Inflammatory macrophage treated with lipopolysaccharide for 1 hour (primary cell): ENCODE measurements at regions not wholly inside any gene's neighbourhood (a gene's known extent, or its start where the extent isn't known, plus 50 kb on each side); places are given as distances from the start of the nearest gene placed in this dataset.

ENCODE experiments used
- DNase-seq, 2 donors: peaks; one replicate each; pipeline ENCODE4 v3.0.0-alpha.2; 2020 to 2022

DNA sequence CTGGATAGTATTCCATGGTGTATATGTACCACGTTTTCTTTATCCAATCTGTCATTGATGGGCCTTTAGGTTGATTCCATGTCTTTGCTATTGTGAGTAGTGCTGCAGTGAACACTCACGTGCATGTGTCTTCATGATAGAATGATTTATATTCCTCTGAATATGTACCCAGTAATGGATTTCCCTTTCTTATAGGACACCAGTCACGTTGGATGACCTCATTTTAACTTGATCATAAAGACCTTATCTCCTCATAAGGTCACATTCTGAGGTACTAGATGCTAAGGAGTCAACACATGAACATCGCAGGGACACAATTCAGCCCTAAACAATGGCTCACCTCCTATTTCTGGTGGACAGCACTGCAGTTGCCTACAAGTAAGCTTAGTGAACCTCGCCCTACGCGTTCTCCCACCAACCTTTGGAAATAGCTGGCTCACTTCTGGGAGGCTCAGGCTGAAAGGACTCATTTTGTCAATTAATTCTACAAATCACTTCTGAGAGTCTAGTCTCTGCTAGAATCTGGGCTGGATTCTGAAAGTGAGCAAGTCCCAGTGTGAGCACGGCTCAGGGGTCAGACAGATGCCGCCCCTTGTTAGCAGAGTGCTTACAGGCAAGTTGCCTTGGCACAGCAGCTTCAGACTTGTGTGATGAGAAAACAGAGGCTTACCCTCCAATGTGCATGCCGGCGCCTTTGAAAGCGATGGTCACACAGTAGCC is 183.8 kb upstream of the GSC start:
- no peak for DNase-seq

GRCh38 chr14:94952097-94952496 is 182.2 kb upstream of the GSC start:
- DNase-seq: no peak

DNA sequence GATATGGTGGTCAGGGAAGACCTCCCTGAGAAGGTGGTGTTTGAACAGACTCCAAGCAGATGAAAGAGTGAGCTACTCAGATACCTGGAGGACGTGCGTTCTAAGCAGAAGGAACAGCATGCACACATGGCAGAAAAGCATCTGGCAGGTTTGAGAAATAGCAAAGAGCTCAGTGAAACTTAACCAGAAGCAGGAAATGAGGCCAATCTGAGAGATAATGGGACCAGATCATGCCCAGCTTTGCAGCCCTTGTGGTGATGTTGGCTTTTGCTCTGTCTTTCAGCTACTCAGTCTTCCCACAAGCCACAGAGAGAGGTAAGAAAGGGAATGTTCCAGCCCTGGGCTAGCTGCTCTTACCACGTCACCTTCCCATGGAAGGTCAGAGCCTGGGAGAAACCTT is 176.3 kb upstream of the GSC start:
- DNase-seq: no peak

- no peak for DNase-seq
These were observed 175.7 kb upstream of the GSC start for GRCh38 chr14:94945615-94946014.

DNA sequence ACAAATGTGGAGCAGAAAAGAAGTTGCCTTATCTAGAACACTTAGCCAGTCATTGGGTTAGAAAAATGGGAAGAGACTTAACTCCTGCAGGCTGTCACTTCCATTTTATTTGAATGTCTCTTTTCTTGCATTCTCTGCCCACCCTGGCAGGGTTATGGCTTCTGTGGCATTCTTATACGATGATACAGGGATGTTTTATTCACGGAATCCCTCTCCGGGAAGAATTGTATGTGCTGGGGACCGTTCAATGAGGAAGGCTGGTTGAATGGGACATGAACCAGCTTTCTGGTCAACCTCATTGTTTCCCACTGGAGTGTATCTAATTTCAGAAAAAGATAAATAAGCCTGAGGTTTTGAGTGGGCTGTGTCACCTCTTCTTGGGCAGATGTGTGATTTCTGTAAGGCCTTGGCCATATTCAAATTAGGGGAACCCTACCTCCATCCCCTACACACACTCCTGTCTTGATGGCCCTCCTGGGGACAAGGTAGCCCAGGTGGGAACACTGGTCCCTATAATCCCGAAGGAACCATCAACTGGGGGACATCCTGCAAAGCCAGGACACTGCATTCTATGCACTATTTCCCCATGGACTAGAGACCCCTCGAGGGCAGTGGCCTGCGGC is 174.8 kb upstream of the GSC start:
- DNase-seq: no peak

DNA sequence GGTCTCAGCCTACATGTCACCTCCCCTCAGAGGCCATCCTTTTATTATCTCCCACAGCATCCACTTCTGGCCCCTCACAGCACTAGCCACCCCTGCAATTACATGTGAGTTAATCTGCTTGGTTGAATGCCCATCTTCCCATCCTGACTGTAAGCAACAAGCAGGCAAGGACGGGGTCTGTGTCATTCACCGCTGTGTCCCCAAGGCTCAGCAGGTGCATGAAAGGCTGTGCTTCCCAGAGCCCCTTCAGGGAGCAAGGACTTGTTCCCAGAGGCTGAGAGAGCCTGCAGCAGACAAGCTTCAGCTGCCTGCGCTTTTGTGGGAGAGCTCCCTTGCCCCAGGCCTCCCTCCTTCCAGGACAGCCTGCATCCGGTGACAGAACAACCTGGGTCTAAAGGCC is 172.7 kb upstream of the GSC start:
- DNase-seq: no peak

DNA sequence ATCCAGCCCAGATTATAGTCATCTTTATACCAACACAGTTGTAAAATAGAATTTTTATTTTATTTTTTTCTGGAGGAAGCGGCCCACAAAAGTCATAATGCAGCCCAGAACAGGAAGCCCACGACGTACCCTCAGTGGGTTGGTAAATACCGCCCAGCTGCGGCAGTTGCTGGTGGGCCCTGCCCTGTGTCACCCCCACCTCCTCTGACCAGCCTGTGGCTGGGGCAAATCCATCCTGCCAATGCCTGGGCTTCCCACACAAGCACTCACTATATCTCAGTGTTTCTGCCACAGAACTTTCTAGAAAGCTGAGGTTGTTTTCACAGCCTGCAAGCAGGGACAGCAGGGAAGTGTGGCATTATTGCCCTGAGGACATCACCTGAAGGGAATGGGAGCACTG is 171.4 kb upstream of the GSC start:
- no peak for DNase-seq

DNA sequence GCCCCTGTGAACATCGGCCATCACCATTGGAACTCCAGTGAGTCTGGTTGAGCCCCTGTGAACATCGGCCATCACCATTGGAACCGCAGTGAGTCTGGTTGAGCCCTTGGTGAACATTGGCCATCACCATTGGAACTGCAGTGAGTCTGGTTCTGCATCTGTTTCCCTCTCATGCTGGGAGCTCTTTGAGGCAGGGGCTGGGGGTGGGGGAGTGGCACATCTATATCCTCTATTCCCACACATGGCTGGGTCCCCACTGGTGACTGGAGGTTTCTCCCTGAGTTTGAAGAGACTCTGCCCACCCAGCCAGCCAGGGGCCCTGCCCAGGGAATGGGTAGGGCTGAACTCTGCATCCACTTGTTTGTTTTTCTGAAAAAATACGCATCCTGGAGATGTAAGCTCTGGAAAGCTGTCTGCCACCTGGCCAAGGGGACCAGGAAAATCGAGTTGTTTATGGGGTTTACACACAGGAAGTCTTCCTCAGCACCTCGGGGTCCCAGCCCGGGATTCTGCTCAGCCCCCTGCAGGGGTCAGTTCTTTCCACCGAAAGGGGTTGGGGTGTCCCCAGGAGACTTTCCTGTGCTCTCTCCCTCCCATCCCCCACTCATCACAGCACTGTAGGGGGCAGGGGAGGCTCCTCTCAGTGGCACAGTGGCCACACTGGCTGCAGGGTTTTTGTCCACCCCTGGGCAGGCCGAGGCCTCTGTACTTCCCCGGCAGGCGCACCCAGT is 170.5 kb upstream of the GSC start:
- no peak for DNase-seq

DNA sequence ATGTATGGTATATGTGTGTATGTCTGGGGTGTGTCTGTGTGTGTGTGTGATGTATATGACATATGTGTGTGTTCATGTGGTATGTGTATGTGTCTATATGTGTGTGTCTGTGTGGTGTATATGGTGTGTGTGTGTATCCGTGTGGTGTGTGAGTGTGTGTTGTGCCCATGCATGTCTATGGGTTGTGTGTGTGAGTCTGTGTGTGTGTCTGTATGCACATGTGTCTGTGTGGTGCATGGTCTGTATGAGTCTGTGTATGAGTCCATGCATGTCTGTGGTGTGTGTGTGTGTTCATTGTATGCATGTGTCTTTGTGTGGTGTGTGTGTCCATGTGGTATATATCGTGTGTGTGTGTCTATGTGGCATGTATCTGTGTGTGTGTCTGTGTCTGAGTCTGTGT is 168.1 kb upstream of the GSC start:
- DNase-seq: no peak

DNA sequence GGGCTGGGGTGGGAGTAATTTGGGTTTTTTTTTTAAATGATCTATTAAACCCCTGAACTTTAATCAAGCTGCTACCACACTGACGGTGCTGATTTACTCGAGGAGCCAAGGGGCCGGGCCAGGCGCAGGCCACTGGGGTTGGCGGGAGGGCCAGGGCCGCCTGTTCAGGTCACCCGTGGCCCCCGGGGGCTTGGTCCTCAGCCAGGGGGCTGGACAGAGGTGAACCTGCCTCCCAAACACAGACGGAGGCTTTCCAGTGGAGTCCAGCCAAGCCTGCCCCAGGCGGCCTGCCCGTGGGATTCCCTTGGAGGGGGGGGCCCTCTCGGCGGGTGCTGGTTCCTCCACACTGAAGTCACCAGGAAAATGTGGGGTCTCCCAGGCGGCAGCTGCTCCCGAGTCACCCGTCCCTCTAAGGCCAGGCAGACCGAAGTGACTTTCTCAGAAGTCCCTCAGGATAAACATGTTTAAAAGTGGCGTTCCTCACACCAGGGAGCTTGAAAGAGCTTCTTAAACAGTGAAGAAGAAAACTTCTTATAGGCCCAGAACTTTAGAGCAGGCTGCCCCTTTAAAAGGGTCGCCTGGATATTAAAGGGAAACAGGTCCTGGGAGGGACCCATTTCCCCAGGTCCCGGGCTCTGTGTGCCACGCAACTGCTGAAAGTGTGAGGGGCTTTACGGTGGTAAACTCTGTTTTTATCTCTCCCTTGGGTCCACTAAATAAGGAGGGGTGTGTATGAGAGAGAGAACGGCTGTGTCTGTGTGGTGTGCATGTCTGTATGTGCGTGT is 167.2 kb upstream of the GSC start:
- no peak for DNase-seq

DNA sequence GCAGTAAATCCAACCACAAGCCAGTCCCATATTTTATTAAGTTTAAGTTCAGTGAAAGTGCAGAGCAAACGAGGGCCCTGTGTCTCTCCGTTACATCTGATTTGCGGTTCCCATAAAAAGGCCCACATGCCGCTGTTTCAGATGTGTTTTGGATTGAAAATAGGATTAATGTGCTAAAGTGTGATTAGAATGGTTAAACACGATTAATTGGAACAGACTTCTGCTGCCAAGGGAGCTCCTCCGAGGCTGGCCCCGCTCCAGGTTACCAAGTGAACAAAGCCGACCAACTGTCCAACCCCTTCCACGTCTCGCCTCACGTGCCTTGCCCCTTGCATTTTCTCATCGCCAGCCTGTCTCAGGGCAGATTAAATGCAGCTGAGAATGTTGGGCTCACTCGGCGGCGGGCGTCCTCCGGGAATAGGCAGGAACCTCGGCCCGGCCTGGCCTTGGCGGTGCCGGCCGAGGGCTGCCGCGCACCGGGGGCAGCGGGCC is 166.5 kb upstream of the GSC start:
- DNase-seq: no peak

DNA sequence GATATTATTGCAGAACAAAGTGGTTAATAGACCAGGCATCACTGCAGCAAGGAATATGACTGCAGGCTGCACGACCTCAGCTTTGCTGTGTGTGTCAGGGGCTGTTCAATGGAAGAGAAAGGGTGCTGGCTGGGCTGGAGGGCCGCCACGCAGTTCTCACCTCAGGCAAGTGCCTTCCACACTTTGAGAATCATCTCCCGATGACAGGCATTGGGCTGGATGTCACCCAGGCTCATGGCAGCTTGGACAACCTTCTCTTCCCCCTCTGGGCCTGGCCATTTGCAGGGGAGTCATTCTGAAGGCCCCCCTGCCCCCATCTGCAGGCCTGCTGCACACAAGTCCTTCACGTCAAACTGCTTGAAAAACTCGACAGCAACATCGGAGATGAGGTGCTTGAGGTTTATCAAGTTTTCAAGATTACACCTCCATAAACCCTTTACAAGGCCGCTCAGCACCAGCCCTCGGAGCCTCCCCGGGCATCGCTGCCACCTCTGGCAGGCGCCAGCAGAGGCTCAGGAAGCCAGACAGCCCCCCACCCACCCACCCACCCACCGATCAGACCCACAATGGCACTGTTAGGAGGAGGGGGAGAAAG is 165.9 kb upstream of the GSC start:
- DNase-seq: no peak

DNA sequence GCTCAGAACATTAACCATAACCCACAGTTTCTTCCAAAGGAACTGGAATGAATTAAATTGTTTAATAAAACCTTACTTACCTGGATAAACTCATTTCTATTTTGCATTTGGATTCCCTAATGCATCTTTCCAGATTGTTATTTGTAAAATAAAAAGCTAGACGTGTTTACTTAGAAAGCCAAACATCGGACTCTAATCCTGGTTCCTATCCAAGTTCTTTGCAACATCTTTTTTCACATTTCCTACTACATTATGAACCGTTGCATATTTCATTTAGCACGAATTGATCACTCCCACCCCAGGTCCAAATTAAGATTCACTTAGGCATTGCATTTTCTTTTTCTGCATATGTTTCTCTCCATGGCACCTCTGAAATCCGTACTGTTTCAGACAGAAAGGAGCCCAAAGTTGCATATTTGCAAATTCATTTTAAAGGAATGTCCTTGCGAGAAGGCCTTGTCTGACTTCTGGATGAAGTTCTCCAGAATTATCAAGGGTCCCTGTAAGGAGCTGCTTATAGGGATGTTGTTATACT is 164.4 kb upstream of the GSC start:
- no peak for DNase-seq

GRCh38 chr14:94933486-94933885 is 163.6 kb upstream of the GSC start:
- no peak for DNase-seq

- DNase-seq: no peak
These were observed 162.7 kb upstream of the GSC start for GRCh38 chr14:94932589-94932988.

- no peak for DNase-seq
These were observed 160.8 kb upstream of the GSC start for GRCh38 chr14:94930690-94931089.

GRCh38 chr14:94929354-94929753 is 159.4 kb upstream of the GSC start:
- DNase-seq: no peak

GRCh38 chr14:94926176-94926575 is 156.3 kb upstream of the GSC start:
- DNase-seq: no peak

DNA sequence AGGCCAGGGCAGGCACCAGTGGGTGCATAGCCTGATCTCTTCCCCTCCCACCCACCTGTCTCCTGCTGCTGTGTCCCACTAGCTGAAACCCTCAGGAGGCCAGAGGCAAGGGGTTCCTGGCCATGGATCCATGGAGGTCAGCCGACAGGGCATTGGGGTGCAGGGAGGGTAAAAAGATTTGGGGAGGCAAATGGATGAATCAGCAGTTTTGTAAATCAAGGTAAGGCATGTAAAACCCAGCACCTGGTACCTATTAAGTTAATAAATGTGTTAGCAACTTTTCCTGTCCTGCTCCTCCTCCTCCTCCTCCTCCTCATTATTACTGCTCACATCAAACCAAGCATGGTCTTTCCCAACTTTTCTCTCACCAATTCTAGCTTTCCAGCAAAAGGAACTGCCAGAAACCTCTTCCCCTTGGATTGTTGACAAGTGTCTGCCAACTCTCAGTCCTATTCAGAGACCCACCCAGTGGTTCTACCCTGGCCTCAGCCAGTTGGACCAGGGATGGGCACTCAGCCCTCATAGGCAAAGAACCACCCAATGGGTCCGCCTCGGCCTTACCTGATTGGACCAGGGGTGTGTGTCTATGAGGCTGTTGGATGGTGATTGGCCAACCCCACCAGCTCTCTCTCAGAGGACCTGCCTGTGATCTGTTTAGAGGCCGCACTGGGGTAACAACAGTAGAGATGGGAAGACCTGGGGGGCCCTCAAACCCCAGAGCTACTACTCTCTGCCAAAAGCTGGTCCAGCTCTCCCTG is 155.7 kb upstream of the GSC start:
- no peak for DNase-seq

GRCh38 chr14:94924189-94924588 is 154.3 kb upstream of the GSC start:
- DNase-seq: no peak

GRCh38 chr14:94923786-94924185 is 153.9 kb upstream of the GSC start:
- no peak for DNase-seq
